Body of pancreas (tissue), 4 donors: ENCODE measurements at regions not wholly inside any gene's neighbourhood (a gene's known extent, or its start where the extent isn't known, plus 50 kb on each side); places are given as distances from the start of the nearest gene placed in this dataset.

Source experiments
- CTCF ChIP-seq, 7 experiments: fragments of 450-650 bp in 4 of 7; fragments of 200-600 bp in 3 of 7; sonication (generic) in 3 of 7; IDR thresholded peaks; one replicate each; pipeline ENCODE4 v1.5.1; 2016 to 2019; ENCODE audit warnings: antibody characterized with exemption in 7 of 7
- POLR2A ChIP-seq, 3 donors: fragments of 450-650 bp; IDR thresholded peaks; one replicate each; pipeline ENCODE4 v1.6.1; 2016; ENCODE audit warnings: antibody characterized with exemption in 3 of 3, mild to moderate bottlenecking in 2 of 3

- TF ChIP-seq CTCF (IDR thresholded peaks at IDR 0.05) = no peak
- TF ChIP-seq POLR2A (IDR thresholded peaks at IDR 0.05) = no peak
Measured at GRCh38 chr21:35208104-35208503, 159.0 kb upstream of the RUNX1 start.
